HG03565 (cell line): ENCODE measurements at regions not wholly inside any gene's neighbourhood (a gene's known extent, or its start where the extent isn't known, plus 50 kb on each side); places are given as distances from the start of the nearest gene placed in this dataset.

Experiments
- ATAC-seq: cut with Tn5 transposase; IDR thresholded peaks from one replicate; pipeline ENCODE4 v1.9.1; 2021; ENCODE audit warnings: mild to moderate bottlenecking, moderate library complexity; ENCODE audit not compliant: unreplicated experiment

GRCh38 chr9:88657893-88658292, 122.9 kb downstream of the NXNL2 start:
- ATAC-seq, result no peak

- no peak for ATAC-seq
These were observed 123.4 kb downstream of the NXNL2 start for GRCh38 chr9:88658311-88658822.

GRCh38 chr9:88659126-88659525, 124.1 kb downstream of the NXNL2 start:
- no peak for ATAC-seq

GRCh38 chr9:88660611-88661010, 125.6 kb downstream of the NXNL2 start:
- no peak for ATAC-seq

GRCh38 chr9:88661759-88662158, 126.8 kb downstream of the NXNL2 start:
- no peak for ATAC-seq

GRCh38 chr9:88663771-88664419, 128.9 kb downstream of the NXNL2 start:
- no peak for ATAC-seq

- ATAC-seq, result no peak
These were observed 129.8 kb downstream of the NXNL2 start for GRCh38 chr9:88664773-88665172.

- ATAC-seq, result no peak
These were observed 138.1 kb downstream of the NXNL2 start for GRCh38 chr9:88672874-88673689.

GRCh38 chr9:88673886-88674285, 138.9 kb downstream of the NXNL2 start:
- ATAC-seq, result no peak

GRCh38 chr9:88676644-88677043, 141.7 kb downstream of the NXNL2 start:
- ATAC-seq, result no peak

GRCh38 chr9:88678008-88678407, 143.0 kb downstream of the NXNL2 start:
- no peak for ATAC-seq

- no peak for ATAC-seq
These were observed 143.5 kb downstream of the NXNL2 start for GRCh38 chr9:88678431-88678830.

- no peak for ATAC-seq
These were observed 145.1 kb downstream of the NXNL2 start for GRCh38 chr9:88680041-88680440.

GRCh38 chr9:88680505-88681160, 145.7 kb downstream of the NXNL2 start:
- ATAC-seq, result no peak

GRCh38 chr9:88681434-88681833, 146.5 kb downstream of the NXNL2 start:
- no peak for ATAC-seq

GRCh38 chr9:88682431-88682831, 147.5 kb downstream of the NXNL2 start:
- ATAC-seq, result no peak

- ATAC-seq, result no peak
These were observed 149.1 kb downstream of the NXNL2 start for GRCh38 chr9:88684046-88684445.

GRCh38 chr9:88684845-88685244, 149.9 kb downstream of the NXNL2 start:
- ATAC-seq, result no peak

- ATAC-seq, result no peak
These were observed 151.0 kb downstream of the NXNL2 start for GRCh38 chr9:88685966-88686365.

- ATAC-seq, result no peak
These were observed 154.7 kb downstream of the NXNL2 start for GRCh38 chr9:88689509-88690298.

GRCh38 chr9:88690628-88691027, 155.7 kb downstream of the NXNL2 start:
- ATAC-seq, result no peak
